GM18498 (cell line): ENCODE measurements at regions not wholly inside any gene's neighbourhood (a gene's known extent, or its start where the extent isn't known, plus 50 kb on each side); places are given as distances from the start of the nearest gene placed in this dataset.
"Not testable (repeated sequence)": the region's sequence is repeated elsewhere in the genome, so short reads cannot be mapped to it uniquely, and the experiment has no call there.

Source experiments
- ATAC-seq: cut with Tn5 transposase; IDR thresholded peaks from one replicate; pipeline ENCODE4 v1.9.1; 2021; ENCODE audit warnings: mild to moderate bottlenecking, moderate library complexity; ENCODE audit not compliant: unreplicated experiment

DNA sequence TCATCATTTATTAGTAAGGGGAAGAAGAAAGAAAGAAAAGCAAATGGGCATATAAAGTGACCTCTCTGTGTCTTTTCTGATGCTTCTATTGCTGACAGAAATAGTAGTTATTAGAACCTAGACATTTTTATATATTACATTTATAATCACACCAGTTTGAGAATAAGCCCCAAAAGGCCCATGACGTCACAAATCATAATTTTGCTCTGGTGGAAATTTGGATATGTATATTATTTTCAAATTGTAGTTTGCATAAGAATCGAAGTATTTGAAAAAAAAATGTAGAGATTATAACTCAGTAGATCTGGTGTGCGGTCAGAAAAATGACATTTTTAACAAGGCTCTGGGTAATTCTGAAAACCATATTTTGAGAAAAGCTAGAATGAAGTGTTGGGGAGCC, 101.2 kb upstream of the STEAP1 start:
- ATAC-seq, result no peak

DNA sequence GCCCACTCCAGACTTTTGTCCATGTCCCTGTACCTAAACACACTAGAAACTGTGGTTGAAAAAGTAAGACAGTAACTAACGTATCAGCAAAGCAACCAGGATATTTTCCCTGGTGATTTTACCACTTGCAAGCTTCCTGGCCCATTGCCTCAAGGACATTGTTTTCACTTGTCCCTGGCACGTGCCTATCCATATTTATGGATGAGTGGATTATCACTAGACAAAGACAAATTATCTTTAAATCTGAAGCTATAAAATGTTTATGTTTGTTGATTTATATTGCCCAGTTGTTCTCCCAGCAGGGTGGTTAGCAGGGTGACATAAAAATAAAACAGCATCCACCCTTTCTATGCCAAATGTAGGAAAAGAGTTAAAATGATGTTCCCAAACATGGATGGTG, 93.2 kb upstream of the STEAP1 start:
- ATAC-seq, result no peak

DNA sequence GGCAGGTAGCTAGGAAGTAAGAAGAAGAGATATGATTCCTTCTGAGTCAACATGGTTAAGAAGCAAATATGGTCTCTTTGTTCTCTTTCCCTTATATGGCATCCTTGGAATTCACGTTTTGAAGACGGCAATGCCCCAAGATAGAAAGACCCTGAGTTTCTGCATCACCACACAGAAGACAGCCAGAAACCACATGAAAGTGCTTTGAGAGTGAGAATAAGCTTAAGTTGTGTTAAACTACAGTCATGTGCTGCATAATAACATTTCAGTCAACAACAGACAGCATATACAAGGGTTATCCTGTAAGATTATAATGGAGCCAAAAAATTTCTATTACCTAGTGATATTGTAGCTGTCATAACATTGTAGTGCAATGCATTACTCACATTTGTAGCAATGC, 89.9 kb upstream of the STEAP1 start:
- no peak for ATAC-seq

DNA sequence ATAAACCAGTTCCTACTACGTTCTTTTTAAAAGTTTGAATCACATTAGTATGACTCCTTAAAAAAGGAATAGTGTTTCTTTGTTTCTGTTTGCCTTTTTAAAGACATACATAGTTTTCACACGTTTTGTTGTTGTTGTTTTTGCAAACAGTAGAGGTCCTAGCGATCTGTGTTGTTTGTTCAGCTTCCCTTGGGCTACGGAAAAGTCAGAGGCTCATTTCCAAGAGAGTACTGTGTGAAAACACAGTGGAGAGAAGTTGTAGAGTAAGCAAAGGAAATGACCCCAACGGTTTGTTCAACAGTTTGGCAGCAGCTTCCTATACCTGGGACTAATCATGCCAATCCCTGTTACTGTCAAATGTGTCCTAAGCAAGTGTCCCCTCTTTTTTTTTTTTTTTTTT, 87.1 kb upstream of the STEAP1 start:
- ATAC-seq, result no peak

DNA sequence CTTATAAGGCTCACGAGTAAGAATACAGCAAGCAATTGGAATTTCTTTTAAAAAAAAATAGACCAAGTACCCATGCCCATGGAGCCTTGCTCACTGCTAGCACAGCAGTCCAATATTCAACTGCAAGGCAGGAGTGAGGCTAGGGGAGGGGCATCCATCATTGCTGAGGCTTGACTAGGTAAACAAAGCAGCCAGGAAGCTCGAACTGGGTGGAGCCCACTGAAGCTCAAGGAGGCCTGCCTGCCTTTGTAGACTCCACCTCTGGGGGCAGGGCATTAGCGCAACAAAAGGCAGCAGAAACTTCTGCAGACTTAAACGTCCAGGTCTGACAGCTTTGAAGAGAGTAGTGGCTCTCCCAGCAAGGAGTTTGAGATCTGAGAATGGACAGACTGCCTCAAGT, 84.0 kb upstream of the STEAP1 start:
- ATAC-seq, result not testable (repeated sequence)

DNA sequence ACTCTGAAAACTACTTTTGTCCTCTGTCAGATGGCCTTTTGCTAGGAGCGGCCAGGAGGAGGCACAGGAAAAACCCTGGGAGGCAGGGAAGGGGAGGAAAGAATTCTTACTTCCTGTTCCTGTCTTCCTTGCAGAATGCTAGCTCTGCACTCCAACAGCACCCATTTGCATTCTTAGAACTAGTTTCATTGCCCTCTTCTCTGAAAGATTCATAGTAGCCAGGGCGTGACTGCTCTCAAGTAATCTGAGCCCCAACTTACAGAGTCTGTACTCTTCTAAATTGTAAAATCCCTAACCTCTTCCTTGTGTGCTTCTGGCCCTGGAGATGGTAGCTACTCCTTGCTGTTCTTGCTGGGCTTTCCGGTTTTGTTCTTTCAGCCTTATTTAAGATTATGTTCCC, 75.3 kb upstream of the STEAP1 start:
- ATAC-seq, result no peak

DNA sequence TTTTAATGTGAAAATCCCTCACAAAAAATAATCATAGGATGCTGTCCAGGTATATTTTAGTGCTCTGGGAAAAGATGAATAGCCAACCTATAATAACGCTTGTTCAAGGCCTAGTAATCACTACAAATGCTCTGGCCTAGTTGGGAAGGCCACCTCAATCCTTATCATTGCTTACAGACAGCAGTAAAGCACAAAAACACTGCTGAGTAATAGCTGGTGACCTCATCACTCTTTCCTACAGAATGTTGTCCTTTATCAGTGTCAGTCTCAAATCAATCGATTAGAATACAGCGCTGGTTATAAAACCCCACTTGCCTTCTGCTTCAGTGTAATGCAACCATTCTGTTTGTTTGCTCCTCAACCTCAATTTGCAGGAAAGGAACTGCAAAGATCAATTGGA, 72.6 kb upstream of the STEAP1 start:
- ATAC-seq, result no peak

DNA sequence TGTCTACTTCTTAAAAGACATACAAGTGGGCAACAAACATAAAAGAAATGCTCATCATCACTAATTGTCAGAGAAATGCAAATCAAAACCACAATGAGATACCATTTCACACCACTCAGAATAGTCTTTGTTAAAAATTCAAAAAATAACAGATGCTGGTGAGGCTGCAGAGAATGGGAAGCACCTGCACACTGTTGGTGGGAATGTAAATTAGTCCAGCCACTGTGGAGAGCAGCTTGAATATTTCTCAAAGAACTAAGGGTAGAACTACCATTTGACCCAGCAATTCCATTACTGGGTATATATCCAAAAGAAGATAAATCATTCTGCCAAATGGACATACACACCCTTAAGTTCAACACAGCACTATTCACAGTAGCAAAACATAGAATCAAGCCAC, 61.8 kb upstream of the STEAP1 start:
- ATAC-seq, result no peak

DNA sequence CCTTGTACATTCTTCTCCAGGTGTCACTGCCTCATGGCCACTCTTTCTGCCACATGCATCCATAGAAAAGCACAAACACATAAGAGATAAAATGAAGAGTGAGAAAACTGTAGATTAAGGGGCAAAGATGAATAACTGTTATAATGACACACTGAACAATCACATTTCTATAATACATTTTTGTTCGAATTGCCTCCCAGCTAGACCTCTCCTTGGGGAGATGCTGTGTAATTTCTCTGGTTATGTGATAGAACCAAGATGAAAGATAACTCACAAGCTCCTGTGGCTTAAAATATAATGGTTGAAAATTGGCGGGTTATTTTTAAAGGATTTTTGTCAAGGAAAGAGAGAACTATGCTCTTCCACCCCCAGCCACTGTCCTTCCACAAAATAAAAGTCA, 60.2 kb upstream of the STEAP1 start:
- no peak for ATAC-seq
